SK-N-SH (cell line): ENCODE measurements at regions not wholly inside any gene's neighbourhood (a gene's known extent, or its start where the extent isn't known, plus 50 kb on each side); places are given as distances from the start of the nearest gene placed in this dataset.

Experiments used
- CTCF ChIP-seq: fragments of 200-600 bp; sonication (generic); IDR thresholded peaks from 2 replicates; pipeline ENCODE4 v1.6.1; 2017; ENCODE audit warnings: antibody characterized with exemption, mild to moderate bottlenecking, moderate library complexity
- MAX ChIP-seq: IDR thresholded peaks from 2 replicates; pipeline ENCODE4 v1.4.0; 2012; ENCODE audit warnings: low read depth
- POLR2AphosphoS5 ChIP-seq: IDR thresholded peaks from 2 replicates; pipeline ENCODE4 v1.6.1; 2012; ENCODE audit warnings: low read depth, low read length
- REST ChIP-seq: IDR thresholded peaks from 2 replicates; pipeline ENCODE4 v1.6.1; 2012; ENCODE audit warnings: mild to moderate bottlenecking, low read depth, low read length, moderate library complexity
- TEAD4 ChIP-seq: IDR thresholded peaks from 2 replicates; pipeline ENCODE4 v1.4.0; 2012; ENCODE audit warnings: mild to moderate bottlenecking, borderline replicate concordance; ENCODE audit not compliant: insufficient read depth

GRCh38 chr2:203797276-203797675 is 70.3 kb upstream of the CTLA4 start:
- TF ChIP-seq MAX (no peak), POLR2AphosphoS5 (no peak), TEAD4 (no peak), CTCF (no peak), REST (no peak)
